ENCODE measurements at regions not wholly inside any gene's neighbourhood (a gene's known extent, or its start where the extent isn't known, plus 50 kb on each side); places are given as distances from the start of the nearest gene placed in this dataset.

GRCh38 chr1:82921759-82922158 is 1077.2 kb downstream of the TTLL7 start:
- no peak for TF ChIP-seq CTCF (IDR thresholded peaks at IDR 0.05)
- no peak for TF ChIP-seq POLR2A (IDR thresholded peaks at IDR 0.05)
- TF ChIP-seq EP300 (IDR thresholded peaks at IDR 0.05) = no peak
